ENCODE measurements at regions not wholly inside any gene's neighbourhood (a gene's known extent, or its start where the extent isn't known, plus 50 kb on each side); places are given as distances from the start of the nearest gene placed in this dataset.
A peak's percentile ranks its signal among the peaks of the same experiment; 100 is the strongest.
"Not testable (repeated sequence)": the region's sequence is repeated elsewhere in the genome, so short reads cannot be mapped to it uniquely, and the experiment has no call there.

DNA sequence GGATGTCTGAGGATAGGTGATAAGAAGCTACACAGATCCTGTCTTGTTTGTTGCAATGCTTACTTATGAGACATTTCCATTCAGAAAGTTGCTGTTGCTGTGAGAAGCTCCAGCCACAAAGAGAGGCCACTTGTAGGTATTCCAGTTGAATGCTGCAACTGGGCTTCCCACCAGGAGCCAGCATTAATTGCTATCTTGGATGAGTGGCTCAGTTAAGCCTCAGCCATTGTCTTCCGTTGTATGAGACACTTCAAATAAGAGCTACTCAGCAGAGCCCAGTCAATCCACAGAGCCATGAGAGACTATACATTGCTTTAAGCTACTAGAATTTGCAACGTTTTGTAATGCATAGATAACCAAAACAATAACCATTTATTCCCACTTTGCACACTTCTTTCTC, 104.3 kb upstream of the ARRDC3 start:
- no peaks in the 10 kb centered on the region for H3K9me3 Mint-ChIP-seq
- H3K27ac Mint-ChIP-seq, result no peak overlapping the region
- H3K4me1 Mint-ChIP-seq (ENCODE audit: low read depth), result no peaks in the 10 kb centered on the region
- H3K27me3 Mint-ChIP-seq (ENCODE audit: low read depth), result peaks cover 6% of the 10 kb centered on the region
- H3K36me3 Mint-ChIP-seq (ENCODE audit: low read depth), result no peaks in the 10 kb centered on the region
- DNase-seq (ENCODE audit: low spot score), result no peak
- H3K4me3 Mint-ChIP-seq, result no peak overlapping the region

DNA sequence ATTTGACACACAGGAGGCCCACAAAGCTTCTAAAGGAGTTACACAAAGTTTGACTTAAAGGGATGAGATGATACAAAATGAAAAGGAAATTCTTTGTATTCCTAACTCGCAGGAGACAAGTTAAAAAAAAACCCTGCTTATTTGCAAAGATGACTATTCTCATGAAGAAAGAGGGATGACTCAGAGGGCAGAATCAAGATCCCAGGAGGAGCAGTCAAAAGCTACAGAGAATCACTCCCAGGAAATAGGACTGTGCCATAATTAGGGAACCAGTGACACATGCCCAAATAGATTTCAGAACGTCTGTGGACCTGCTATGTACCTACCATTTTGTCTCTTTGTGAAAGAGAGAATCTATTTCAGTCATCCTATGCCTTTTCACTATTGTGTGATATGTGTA, 103.5 kb upstream of the ARRDC3 start:
- DNase-seq (ENCODE audit: low spot score), result no peak
- no peaks in the 10 kb centered on the region for H3K9me3 Mint-ChIP-seq
- peaks cover 6% of the 10 kb centered on the region for H3K27me3 Mint-ChIP-seq (ENCODE audit: low read depth)
- H3K36me3 Mint-ChIP-seq (ENCODE audit: low read depth), result no peaks in the 10 kb centered on the region
- no peaks in the 10 kb centered on the region for H3K4me1 Mint-ChIP-seq (ENCODE audit: low read depth)
- no peak overlapping the region for H3K4me3 Mint-ChIP-seq
- no peak overlapping the region for H3K27ac Mint-ChIP-seq

DNA sequence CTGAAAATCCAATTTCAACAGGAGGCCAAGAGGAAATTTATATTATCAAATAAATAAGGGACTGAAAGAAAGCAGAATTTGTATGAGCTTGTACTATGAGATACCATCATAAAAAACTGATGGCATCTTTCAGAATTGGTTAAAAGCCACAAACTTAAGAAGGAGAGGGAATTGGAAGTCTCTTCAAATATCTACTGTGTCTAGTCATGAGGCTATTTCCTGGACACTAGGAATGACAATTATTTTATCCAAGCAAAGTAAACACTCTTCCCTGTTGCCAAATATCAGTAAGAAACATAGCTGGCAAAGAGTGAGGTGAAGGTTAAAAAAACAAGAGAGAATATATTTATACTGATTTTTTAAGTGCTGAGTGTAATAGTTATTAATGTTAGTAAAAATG, 101.5 kb upstream of the ARRDC3 start:
- peaks cover 2% of the 10 kb centered on the region for H3K4me1 Mint-ChIP-seq (ENCODE audit: low read depth)
- no peak overlapping the region for H3K27ac Mint-ChIP-seq
- H3K27me3 Mint-ChIP-seq (ENCODE audit: low read depth), result peaks cover 6% of the 10 kb centered on the region
- H3K9me3 Mint-ChIP-seq, result no peaks in the 10 kb centered on the region
- no peaks in the 10 kb centered on the region for H3K36me3 Mint-ChIP-seq (ENCODE audit: low read depth)
- no peak overlapping the region for H3K4me3 Mint-ChIP-seq
- DNase-seq (ENCODE audit: low spot score), result no peak

DNA sequence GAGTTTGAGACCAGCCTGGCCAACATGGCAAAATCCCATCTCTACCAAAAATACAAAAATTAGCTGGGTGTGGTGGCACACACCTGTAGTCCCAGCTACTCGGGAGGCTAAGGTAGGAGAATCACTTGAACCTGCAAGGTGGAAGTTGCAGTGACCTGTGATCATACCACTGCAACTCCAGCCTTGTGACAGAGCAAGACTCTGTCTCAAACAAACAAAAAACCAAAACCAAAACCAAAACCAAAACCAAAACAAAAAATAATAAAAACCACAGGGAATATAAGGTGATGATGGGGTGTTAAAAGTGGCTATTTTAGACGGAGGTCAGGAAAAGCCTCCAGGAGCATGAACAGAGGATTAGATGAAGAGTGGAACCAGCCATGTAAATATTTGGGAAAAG, 96.3 kb upstream of the ARRDC3 start:
- DNase-seq (ENCODE audit: low spot score); H3K9me3 Mint-ChIP-seq; H3K27me3 Mint-ChIP-seq (ENCODE audit: low read depth); H3K4me3 Mint-ChIP-seq; H3K4me1 Mint-ChIP-seq (ENCODE audit: low read depth); H3K36me3 Mint-ChIP-seq (ENCODE audit: low read depth): not testable (repeated sequence)
- peak overlapping the region; percentile 56 for H3K27ac Mint-ChIP-seq

DNA sequence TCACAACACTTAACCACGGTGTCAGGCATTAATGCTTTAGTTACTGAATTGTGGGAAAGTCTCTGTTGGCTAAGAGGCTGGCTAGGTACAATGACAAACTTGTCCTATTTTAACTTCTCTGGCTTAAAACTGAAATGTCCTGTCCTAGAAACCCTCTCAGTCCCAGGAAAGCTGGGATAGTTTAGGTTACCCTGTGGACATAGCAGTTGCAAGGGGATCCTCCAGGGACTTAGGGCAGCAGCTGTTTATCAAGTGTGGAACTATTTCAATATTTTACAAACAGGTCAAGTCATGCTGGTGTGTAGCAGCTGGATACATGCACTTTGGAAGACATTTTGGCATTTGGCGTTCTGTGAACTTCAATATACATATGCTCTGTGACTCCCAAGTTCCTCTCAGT, 95.0 kb upstream of the ARRDC3 start:
- Mint-ChIP-seq H3K27me3 (ENCODE audit: low read depth) (peaks cover 5% of the 10 kb centered on the region), H3K9me3 (no peaks in the 10 kb centered on the region), H3K4me3 (no peak overlapping the region), H3K4me1 (ENCODE audit: low read depth) (peaks cover 2% of the 10 kb centered on the region), H3K36me3 (ENCODE audit: low read depth) (no peaks in the 10 kb centered on the region), H3K27ac (no peak overlapping the region)
- DNase-seq (ENCODE audit: low spot score), result no peak

DNA sequence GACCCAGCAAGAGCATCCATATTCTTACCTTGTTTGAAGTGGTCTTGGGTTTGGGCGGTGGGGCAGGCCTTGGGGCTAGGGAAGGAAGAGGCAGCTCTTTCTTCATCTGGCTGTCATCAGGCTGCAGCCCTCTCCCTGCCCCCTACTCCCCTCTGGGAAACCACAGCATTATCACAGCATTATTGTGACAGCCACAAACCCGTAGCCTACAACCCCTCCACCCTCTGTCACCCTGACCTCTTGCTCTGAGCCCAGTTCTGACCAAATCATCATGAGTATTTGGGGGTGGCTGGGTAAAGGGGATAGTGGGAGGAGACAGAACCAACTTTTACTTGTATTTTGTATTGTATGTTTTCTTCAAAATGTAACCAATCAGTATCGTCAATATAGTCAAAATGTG, 94.3 kb upstream of the ARRDC3 start:
- H3K4me3 Mint-ChIP-seq, result no peak overlapping the region
- no peak overlapping the region for H3K27ac Mint-ChIP-seq
- H3K9me3 Mint-ChIP-seq, result no peaks in the 10 kb centered on the region
- DNase-seq (ENCODE audit: low spot score), result no peak
- H3K36me3 Mint-ChIP-seq (ENCODE audit: low read depth), result no peaks in the 10 kb centered on the region
- peaks cover 5% of the 10 kb centered on the region for H3K27me3 Mint-ChIP-seq (ENCODE audit: low read depth)
- H3K4me1 Mint-ChIP-seq (ENCODE audit: low read depth), result peaks cover 2% of the 10 kb centered on the region

DNA sequence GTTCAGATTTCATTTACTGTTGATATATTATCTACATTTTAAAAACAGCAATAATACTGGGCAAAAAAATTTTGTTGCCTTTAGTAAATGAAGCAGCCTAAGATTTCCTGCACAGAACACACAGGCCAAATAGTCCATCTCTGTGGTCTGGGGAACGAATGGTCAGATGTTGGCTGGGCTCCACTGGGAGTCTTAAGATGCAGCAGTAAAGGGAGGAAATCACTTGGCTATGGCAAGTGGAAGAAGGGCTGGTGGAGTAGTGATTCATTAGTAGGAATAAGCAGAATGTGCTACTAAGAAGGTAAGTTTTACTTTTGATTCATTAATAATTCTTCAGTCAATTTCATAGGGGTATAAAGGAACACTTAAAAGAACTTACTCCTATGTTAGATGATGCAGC, 91.1 kb upstream of the ARRDC3 start:
- no peak for DNase-seq (ENCODE audit: low spot score)
- Mint-ChIP-seq H3K4me3 (no peak overlapping the region), H3K9me3 (no peaks in the 10 kb centered on the region), H3K27ac (no peak overlapping the region), H3K27me3 (ENCODE audit: low read depth) (peaks cover 7% of the 10 kb centered on the region), H3K36me3 (ENCODE audit: low read depth) (no peaks in the 10 kb centered on the region), H3K4me1 (ENCODE audit: low read depth) (no peaks in the 10 kb centered on the region)

DNA sequence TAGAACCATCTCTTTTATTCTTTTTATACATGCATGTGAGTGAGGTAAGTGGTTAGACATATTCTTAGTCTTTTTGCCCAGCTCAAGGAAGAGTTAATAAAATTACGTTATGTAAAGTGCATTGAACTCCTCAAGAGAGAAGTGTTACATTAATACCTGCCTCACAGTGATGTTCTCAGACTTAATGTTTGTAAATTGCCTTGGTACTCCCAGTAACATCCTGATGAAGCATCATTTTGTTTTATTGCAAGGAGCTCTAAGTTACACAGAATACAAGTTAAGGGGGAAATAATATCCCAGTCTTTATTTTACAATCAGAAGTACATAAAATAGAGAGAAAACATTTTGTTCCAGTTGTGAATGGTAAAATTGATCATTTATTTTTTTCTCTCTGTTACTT, 89.5 kb upstream of the ARRDC3 start:
- H3K27me3 Mint-ChIP-seq (ENCODE audit: low read depth), result peaks cover 7% of the 10 kb centered on the region
- no peak overlapping the region for H3K4me3 Mint-ChIP-seq

DNA sequence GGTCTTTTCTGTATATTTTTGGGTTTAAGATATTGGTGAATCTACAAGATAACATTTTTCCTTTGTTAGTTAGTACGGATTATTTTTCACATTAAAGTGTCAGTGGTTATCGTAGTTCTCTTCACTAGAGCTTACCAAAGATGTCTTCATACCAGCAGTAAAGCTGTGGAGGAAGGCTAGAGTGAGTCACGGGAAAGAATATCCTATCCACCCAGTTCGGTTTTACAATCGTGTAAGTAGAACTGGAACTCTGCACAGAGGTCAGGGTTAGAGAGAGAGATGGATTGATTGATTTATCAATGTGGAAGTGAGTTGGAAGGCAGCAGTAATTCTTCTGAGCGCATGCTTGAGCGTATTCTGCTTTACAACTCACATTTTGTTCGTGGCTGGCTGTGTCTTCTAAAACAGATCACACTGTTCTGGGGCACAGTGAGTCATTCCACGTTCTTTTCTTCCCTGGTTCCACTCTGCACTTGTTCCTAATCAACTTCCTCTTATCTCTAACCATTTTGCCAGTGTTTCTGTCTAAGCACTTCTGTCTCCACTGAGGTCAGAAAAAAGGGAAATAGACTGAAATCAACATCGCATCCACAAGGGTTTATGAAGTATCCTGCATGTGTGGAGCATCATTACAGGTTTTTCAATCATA, 86.5 kb upstream of the ARRDC3 start:
- Mint-ChIP-seq H3K4me3 (peak overlapping the region; percentile 2), H3K4me1 (ENCODE audit: low read depth) (peaks cover 2% of the 10 kb centered on the region), H3K9me3 (no peaks in the 10 kb centered on the region), H3K27me3 (ENCODE audit: low read depth) (peaks cover 7% of the 10 kb centered on the region), H3K36me3 (ENCODE audit: low read depth) (no peaks in the 10 kb centered on the region), H3K27ac (no peak overlapping the region)
- no peak for DNase-seq (ENCODE audit: low spot score)

More for the DNA sequence above, 89.5 kb upstream of the ARRDC3 start:
- no peak for DNase-seq (ENCODE audit: low spot score)
- no peak overlapping the region for H3K27ac Mint-ChIP-seq
- no peaks in the 10 kb centered on the region for H3K36me3 Mint-ChIP-seq (ENCODE audit: low read depth)
- H3K4me1 Mint-ChIP-seq (ENCODE audit: low read depth), result peaks cover 2% of the 10 kb centered on the region
- no peaks in the 10 kb centered on the region for H3K9me3 Mint-ChIP-seq

DNA sequence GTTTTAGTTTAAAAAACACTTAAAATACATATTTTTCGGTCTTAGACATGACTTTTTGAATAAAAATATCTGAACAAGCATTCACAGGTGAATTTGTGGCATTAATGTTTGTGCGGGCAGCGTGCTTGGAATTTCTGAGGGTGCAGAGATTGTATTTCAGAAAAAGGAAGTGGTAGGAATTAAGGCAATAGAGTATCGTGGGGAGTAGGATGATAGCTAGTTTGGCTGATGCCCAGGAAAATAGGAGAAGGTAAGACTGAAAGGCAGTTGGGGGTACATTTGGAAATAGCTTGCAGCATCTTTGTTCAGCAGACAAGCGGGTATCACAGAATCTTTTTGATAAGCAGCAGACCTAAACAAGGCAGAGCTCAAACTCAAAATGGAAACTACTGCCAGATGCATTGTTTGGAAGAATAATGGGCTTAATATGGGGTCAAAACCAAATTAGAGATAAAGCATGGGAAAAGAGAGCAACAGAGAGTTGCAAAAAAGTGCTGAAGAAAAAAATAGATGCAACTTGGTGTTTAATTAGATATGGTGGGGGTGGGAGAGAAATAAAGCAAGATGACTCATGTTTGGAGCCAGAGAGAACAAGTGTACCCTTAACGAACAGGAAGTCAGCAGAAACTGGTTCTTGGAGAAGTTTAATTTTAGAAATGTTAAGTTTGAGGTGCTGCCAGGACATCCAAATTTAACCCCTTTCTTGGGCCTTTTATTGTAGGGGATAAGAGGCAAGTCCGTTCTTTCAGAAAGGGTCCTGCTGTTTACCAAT, 85.7 kb upstream of the ARRDC3 start:
- no peaks in the 10 kb centered on the region for H3K36me3 Mint-ChIP-seq (ENCODE audit: low read depth)
- no peak for DNase-seq (ENCODE audit: low spot score)
- no peaks in the 10 kb centered on the region for H3K9me3 Mint-ChIP-seq
- H3K27me3 Mint-ChIP-seq (ENCODE audit: low read depth), result peaks cover 6% of the 10 kb centered on the region
- no peak overlapping the region for H3K27ac Mint-ChIP-seq
- peaks cover 2% of the 10 kb centered on the region for H3K4me1 Mint-ChIP-seq (ENCODE audit: low read depth)
- H3K4me3 Mint-ChIP-seq, result peak overlapping the region; percentile 2

DNA sequence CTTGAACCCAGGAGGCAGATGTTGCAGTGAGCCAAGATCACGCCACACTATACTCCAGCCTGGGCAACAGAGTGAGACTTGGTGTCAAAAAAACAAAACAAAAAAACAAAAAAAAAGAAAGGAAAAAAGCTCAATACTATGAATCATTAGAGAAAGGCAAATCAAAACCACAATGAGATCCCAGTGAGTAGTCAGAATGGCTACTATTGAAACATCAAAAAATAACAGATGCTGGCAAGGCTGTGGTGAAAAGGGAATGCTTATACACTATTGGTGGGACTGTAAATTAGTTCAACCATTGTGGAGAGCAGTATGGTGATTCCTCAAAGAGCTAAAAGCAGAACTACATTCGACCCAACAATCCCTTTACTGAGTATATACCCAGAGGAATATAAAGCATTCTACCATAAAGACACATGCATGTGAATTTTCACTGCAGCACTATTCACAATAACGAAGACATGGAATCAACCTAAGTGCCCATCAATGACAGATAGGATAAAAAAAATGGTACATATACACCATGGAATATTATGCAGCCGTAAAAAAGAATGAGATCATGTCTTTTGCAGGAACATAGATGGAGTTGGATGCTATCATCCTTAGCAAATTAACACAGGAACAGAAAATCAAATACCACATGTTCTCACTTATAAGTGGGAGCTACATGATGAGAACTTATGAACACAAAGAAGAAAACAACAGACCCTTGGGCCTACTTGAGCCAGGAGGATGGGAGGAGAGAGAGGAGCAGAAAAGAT, 81.9 kb upstream of the ARRDC3 start:
- DNase-seq (ENCODE audit: low spot score), result no peak
- no peaks in the 10 kb centered on the region for H3K27me3 Mint-ChIP-seq (ENCODE audit: low read depth)
- no peaks in the 10 kb centered on the region for H3K36me3 Mint-ChIP-seq (ENCODE audit: low read depth)
- no peaks in the 10 kb centered on the region for H3K9me3 Mint-ChIP-seq
- H3K4me3 Mint-ChIP-seq, result no peak overlapping the region
- H3K27ac Mint-ChIP-seq, result no peak overlapping the region
- H3K4me1 Mint-ChIP-seq (ENCODE audit: low read depth), result peaks cover 2% of the 10 kb centered on the region

DNA sequence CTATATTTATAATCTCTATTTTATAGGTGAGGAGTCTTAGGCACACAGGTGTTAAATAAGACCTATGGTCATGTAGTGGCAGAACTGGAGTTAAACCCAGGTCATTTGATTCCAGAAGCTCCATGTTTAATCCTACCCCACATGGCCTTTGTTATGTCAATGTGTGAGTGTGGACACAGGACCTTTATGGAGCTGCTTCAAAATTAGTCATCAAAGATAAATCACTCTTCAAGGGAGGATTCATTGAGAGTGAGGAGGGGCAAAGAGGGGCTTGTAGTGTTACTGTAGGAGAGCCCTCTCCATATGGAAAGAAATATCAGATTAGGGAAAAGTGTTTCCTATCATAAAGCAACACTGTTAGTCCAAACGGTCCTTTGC, 74.6 kb upstream of the ARRDC3 start:
- H3K27me3 Mint-ChIP-seq (ENCODE audit: low read depth), result no peaks in the 10 kb centered on the region
- H3K9me3 Mint-ChIP-seq, result no peaks in the 10 kb centered on the region
- no peak overlapping the region for H3K27ac Mint-ChIP-seq
- H3K4me3 Mint-ChIP-seq, result no peak overlapping the region
- DNase-seq (ENCODE audit: low spot score), result no peak
- H3K36me3 Mint-ChIP-seq (ENCODE audit: low read depth), result no peaks in the 10 kb centered on the region
- no peaks in the 10 kb centered on the region for H3K4me1 Mint-ChIP-seq (ENCODE audit: low read depth)

DNA sequence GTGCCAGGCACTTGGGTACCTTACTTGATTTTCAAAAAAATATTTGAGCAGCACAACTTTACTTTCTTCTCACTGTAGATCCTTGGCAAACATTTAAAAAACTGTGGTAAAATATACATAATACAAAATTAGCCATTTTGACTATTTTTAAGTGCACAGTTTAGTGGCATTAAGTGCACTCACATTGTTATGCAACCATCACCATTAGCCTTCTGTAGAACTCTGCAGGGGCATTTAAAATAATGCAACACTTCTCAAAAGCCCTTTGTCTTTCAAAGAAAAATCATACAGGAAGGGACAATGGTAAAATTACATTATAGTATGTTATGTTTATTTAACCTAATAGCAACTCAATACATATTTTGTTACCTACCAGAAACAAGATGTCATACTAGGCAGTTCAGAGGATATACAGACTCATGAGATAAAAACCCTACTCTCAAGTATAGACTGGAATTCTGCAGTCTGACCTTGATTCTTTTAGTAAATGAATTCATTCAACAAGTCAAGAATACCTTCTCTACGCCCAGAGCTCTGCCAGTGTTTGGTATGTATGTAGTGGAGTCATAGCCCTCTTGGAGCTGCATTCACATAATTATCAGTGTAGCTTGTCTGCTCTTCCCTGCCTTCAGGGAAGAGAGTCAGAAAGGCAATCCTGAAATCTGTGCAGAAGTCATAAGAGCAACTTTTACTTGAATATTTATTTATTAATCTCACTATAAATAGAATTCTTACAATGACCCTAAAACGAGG, 74.0 kb upstream of the ARRDC3 start:
- H3K27me3 Mint-ChIP-seq (ENCODE audit: low read depth), result no peaks in the 10 kb centered on the region
- no peaks in the 10 kb centered on the region for H3K36me3 Mint-ChIP-seq (ENCODE audit: low read depth)
- H3K27ac Mint-ChIP-seq, result no peak overlapping the region
- DNase-seq (ENCODE audit: low spot score), result no peak
- no peak overlapping the region for H3K4me3 Mint-ChIP-seq
- H3K9me3 Mint-ChIP-seq, result no peaks in the 10 kb centered on the region
- H3K4me1 Mint-ChIP-seq (ENCODE audit: low read depth), result no peaks in the 10 kb centered on the region

DNA sequence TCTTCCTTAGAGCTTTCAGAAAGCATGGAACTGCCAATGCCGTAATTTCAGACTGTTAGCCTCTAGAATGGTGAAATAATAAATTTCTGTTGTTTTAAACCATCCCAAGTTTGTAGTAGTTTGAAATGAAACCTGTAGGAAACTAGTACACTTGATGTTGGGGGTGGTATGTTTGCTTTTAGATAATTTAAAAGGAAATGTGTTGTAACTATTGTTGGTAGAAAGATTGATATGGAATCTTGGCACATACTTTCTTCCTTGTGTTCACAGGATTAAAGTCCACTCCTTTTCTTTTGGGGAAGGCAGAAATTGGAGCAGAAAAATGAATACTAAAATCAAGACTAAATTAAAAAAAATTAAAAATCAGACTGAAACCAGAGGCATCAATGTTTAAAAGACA, 66.0 kb upstream of the ARRDC3 start:
- no peaks in the 10 kb centered on the region for H3K9me3 Mint-ChIP-seq
- no peaks in the 10 kb centered on the region for H3K4me1 Mint-ChIP-seq (ENCODE audit: low read depth)
- no peaks in the 10 kb centered on the region for H3K36me3 Mint-ChIP-seq (ENCODE audit: low read depth)
- H3K4me3 Mint-ChIP-seq, result no peak overlapping the region
- no peak overlapping the region for H3K27ac Mint-ChIP-seq
- no peaks in the 10 kb centered on the region for H3K27me3 Mint-ChIP-seq (ENCODE audit: low read depth)
- no peak for DNase-seq (ENCODE audit: low spot score)
